ENCODE measurements at regions not wholly inside any gene's neighbourhood (a gene's known extent, or its start where the extent isn't known, plus 50 kb on each side); places are given as distances from the start of the nearest gene placed in this dataset.
"Not testable (repeated sequence)": the region's sequence is repeated elsewhere in the genome, so short reads cannot be mapped to it uniquely, and the experiment has no call there.

DNA sequence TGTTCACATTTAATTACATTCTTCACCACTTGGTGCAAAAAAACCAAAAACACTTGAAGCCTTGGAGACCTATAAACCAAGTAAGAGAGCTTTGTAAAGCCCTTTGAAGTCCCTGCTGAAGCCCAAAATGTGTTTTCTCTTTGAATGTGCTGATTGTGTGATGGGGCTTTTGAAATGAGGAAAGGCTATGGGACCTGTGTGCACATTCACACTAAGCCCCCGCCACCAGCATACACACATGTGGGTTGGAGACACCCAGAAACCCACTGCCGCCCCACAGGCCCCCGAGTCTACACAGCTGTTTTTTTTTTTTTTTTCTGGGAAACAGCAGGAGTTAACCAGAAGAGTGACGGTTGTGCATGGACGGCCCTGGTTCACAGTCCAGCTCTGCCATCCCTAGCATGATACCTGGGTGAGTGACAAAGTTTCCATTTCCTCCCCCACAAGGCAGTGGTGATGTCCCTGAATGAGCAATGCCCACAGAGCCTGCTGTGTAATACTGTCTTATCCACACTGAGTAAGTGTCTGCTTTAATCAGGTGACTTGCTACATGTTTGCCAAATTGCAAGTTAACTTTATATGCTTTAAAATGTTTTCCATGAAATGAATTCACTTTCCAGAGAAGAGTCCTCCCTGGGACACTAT is 154.6 kb upstream of the GDF10 start:
- DNase-seq: peak in 1 of 2 donors; percentile 21

DNA sequence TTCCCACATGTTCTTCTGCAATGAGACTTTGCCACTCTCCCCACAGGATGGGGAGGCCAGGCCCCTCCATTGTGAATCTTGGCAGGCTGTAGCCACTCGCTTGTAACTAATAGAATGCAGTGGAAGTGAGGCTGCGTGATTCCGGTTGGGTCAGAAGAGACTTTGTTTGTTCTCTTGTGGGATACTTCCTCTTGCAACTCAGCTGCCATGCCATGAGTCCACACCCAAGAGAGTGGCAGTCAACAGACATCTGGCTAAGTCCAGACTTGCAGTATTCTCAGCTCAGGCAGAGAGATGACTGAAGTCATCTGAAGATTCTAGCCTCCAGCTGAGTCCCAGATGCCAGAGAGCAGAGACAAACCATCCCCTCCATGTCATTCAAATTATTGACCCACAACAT is 153.4 kb upstream of the GDF10 start:
- DNase-seq: no peak

DNA sequence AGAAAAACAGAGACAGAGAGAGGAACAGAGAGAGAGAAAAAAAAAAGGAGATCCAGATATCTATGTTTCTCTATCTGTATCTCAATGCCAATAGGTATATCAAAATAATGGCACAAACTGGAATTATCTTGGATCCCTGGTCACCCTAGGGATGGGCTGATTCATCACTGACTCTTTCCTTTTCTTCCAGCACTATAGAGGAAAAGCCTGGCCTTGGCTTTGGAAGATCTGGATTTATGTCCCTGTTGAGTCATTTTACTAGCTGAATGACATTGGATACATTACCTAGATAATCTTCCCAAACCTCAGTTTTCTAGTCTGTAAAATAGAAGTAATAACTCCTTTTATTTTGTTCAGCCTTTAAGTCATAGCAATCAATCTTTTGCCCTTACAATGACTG is 152.8 kb upstream of the GDF10 start:
- no peak for DNase-seq

DNA sequence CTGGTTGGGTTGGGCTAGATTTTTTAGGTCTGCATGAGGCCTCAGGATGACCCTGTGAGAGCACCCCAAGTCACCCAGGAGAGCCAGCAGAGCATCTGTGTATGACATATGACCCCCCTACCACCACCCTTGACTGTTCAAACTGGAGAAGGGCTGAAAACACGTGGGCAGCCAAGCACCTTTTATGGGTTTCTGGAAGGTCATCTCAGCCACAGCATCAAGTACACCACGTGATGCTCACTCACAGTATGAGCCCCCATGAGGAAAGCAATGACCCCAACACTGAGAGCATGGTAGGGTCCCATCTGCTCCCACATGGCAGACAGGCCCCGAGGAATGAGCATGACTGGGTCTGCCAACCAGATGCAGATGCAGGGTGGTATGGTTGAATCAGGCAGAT is 149.4 kb upstream of the GDF10 start:
- DNase-seq: no peak

DNA sequence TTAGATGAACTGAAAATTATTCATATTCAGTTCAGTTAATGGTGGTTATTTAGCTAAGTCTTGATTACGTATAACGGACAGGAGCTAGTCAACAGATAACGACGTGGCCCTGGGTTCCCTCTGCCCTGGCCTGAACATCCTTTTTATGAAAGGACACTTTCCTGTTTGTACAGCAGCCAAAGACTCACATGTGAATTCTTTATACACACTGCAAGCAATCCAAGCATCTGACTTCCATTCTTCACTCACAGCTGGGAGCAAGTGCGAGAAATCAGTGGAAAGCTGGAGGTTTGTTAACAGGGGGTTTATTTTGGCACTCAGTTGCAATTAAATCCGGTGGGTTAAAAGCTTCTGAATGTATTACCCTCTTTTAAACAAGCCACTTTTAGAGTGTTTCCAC is 148.1 kb upstream of the GDF10 start:
- no peak for DNase-seq

DNA sequence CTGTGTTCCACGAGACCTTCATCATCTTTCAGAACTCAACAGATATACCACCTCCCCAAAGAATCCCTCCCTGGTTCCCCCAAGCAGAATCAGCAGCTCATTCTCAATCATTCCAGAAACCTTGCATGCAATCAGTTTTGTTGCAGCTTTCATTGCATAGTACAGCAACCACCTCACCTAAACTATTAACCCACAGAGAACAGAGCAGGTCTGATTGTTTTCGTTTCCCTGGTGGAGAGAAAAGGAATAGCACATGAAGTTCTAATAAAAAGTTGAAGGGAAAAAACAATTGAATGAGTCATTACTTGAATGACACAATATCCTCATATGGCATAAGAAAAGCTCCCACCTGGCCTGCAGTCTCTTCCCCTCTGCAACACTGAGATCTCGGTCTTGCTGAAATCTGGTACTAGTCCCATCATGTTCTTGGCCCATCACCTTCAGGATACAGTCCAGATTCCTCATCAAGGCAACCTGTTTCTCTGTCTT is 147.1 kb upstream of the GDF10 start:
- DNase-seq: no peak

DNA sequence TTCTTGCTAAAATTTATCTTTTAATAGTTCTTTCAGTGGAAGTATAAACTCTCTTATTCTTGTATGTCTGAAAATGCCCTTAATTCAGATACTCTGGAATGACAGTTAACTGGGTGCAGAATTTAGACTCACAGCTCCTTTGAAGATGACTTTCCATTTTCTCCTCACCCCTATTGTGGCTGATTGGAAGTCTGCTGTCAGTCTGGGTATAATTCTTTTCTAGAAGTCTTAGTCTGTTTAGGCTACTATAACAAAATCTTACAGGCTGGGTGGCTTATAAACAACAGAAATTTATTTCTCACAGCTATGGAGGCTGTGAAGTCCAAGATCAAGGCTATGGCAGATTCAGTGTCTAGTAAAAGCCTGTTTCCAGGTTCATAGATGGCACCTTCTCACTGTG is 145.2 kb upstream of the GDF10 start:
- DNase-seq: no peak

DNA sequence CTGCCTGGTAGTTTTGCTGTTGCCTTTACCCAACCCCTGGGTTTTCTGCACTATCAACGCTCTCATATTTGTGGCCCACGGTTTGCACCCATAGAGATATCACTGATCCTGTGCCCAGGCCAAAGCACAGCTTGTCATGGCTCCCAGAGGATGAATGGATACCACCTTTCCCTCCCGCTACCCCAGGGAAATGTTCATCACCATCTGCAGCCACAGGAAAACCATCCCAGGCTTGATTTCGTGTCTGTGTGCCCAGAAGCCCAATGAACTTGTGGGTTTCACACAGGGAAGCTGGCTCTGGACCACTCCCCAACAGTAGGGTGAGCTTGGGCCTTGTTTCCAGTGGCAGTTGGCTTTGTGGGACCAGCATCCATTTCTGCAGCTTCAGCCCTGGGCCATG is 143.1 kb upstream of the GDF10 start:
- DNase-seq: no peak

DNA sequence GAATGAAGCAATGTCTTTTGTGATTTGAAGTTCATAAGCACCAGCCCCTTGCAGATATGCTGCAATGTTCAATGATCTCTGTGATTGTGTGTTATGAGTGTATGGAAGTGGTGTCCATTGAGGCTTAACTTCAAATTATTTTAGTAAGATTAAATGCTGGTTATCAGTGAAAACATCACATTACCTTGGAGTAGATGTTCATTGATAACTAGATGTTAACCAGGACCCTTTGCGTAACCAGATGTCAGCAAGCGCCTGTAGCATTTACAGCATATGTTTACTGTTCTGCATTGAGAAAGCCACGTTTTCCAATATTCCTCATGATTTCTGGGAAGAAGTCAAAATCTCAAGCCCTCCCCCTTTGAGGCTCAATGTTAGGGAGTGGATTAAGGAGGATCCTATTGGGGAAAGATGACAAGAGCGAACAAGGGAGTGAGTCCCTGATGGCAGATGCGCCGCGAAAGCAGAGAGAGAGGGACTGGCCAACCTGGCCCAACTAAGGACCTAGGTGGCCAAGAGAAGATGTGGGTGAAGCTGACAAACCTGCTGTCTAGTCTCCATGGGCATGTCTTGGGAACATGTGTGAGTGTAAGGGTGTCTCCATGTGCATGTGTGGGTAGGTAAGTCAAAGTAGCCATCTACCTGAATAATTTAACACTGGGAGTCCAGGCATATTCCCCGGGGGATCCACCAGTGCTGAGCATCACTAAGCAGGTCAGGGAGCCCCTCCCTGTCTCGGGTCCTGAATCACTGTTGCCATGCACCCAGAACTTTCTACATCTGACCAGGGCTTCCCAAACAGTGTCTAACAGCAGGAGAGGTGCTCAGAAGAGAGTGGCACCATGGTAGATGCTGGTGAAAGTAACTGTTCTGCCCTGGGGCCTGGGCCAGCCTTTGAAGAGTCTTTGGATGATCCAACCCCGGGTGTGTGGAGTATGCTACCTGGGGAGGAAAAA is 141.6 kb upstream of the GDF10 start:
- no peak for DNase-seq

DNA sequence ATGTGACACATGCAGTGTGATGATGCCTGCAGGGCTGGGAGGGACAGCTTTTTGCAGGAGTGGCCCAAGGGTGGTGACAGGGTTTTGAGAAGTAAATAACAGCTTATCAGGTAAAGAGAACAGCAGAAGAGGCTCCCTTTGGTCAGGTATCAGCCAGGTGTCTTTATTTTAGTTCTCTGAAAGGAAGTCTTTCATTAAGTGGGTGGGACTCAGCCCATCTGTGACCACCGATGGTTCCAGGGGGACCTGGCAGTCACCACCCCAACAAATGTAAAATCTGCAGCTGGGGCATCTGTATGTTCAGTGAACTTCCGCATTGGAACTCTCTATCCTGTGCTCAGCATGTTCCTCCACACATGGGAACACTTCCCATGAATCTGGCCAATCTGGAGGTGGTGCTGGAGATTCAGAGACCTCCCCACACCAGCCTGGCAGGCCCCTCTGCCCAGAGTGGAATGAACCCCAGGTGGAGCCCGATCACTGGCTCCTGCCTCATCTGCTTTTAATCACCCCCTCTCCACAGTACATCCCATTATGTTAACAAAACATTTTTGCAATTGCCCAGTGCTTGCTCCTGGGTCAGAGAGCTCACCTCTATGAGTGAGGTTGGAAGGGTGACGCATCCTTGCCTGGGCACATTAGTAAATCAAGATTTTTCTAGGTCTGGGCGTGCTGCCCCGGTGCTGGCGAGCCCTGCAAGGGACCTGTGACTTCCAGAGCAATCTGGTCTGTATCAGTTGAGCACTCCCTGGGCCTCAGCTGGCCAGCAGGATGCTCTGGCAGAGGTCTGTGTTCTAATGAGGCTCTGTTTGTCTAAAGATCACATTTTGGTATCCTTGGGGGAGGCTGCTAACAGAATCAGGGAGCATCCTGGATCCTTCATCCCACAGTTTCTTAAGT is 140.4 kb upstream of the GDF10 start:
- DNase-seq: no peak

DNA sequence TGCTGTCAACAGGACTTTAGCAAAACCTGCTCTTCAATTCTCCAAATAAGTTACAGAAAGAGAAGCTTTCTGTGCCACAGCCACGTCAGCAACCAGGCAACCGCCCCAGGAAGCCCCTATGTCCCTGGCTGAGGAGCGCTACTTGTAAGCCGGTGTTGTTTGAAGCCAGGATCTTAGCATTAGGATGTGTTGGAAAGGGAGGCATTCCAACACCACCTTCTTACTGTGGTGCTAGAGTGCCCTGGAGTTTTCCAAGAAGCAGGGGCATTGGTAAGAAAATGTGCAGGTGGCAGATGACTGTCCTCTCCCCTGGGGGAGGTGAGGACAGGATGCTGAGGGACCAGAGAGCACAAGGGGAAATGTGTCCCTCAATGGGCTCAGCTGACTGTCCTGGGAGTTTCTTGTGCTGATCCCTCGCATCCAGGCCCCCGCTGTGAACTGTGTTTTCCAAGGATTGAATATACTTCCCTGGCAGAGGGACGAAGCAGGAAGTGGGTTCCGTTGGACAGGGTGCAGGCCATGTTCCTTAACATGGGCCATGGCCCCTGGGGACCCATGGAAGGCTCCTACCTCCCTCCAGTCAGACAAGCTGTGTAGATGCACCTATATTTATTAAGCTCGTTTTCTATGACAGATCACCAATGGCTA is 139.6 kb upstream of the GDF10 start:
- DNase-seq: no peak

DNA sequence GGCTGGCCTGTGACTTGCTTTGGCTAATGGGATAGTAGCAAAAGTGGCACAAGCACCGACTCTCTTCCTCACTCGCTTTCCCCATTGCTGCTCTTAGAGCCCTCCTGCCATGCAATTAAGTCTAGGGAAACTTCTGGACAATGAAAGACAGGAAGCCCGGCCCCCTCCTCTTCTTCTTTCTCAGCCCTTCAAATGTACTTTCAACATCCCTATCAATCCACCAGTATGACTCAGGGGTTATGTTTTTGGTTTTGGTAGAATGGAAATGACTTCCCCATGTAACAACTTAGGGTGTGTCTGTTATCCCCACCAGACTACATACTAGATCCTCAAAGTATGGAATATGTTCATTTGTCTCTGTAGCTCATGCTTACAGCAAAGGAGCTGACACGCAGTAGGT is 139.0 kb upstream of the GDF10 start:
- DNase-seq: no peak

DNA sequence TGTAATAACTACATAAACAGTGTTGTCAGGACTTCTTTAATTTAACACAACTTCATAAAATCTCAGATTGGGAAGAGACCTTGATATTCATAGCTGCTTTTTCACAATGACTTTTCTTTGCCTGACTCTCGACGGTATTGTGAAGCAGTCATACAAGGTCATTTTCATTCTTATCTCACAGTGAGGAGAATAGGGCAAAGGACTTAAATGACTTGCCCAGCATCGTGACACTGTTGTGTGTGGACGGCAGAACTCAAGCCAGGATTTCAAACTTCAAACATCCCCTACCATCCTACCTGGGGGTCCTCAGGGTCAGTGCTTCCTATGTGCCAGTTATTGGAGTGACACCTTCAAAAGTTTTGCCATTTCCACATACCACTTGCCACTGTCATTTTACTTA is 138.5 kb upstream of the GDF10 start:
- DNase-seq: no peak

DNA sequence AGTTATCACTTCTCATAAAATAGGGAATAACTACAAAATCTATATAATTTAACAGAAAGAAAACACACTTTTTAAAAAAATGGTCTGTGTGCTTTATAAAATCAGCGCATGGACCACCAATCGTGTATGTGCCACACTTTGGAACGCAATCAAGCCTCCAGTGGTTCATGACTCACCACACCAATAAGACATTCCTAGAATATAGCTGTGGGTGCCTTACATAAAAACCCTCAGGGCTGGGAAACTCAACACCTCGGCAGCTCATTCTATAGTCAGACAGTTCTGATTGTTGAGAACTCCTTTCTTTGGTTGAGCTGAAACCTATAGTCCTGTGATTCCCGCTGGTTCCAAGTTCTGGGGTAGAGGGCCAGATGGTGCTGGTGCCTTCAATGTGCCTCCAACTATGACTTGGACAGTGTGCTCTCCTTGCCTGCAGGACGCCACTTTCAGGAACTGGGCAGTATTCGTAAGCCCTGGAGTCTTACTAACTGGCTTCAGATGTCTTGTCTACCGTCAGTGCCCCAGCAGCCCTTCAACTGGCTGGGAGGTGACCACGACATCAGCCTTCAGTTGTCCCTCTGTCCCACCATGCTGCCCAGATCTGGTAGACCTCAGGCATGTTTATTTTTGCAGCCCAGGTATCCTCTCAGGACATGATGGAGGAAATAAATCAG is 135.7 kb upstream of the GDF10 start:
- no peak for DNase-seq

DNA sequence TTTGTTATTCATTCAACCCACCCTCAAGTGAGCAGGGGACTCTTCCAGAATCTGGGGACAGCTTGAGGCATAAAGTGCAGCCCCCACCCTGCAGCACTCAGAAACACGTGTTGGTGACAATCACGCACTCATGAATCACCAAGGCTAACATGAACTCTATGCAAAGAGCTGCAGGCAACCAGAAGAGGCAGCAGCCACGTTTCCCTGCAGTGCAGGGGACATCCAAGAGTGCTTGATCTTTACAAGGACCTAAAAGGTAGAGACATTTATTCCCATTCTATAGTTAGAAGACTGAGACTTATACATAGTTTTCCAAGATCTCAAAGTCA is 135.2 kb upstream of the GDF10 start:
- no peak for DNase-seq

DNA sequence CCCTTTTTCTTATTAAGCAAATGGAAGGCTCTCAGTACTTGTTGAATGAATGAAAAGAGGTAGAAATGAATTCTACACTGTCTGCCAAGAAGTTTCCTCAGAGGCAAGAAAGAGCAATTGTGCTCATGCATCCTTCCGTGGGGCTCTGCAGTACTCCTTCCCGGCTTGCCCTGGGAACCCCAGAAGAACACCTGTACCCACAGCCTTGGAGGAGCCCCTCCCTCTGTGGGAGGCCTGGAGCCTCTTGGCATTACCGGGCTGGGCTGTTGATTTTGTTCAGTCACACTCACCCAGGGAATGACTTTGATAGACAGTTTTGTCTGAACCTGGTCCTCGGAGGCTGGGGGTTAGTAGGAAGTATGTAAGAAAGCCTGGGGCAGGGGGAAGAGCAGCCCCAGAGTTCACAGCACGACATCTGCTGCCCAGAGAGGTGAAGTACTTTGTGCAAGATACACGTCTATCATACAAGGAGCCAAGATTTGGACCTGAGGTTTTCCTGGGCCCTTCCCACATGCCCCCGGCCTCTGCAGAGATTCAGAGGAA is 134.8 kb upstream of the GDF10 start:
- peak in 1 of 2 donors; percentile 12 for DNase-seq

DNA sequence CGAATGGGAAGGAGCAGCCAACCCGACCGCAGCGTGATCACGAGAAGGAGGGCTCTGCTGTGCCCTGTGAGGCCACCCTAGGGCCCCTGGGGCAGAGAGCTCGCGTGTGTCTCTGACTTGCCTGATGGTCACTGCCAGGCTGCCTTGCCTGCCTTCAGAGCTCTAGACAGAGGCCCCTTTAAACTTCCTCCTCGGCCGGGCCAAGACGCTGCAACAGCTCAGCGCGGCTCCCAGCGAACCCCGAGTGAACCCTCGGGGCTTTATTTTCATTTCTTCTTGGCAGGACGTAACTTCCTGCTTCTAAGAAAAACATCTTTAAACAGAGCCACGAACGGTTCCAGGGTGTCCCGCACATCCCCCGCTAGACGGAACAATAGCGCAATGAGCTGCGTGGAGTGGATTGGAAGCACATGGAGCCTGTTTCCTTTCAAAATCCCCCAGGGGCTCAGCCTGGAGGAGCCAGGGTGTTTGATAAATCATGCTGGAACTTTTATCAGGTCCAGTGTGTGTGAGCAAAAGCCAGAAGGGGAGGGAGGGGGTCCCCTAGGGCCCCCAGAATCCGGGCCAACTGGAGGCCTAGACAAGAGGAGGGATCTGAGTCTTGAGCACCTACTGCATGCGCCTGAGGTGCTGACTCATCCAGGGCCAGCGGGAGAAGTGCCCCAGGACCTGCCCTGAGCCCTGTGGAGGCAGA is 134.1 kb upstream of the GDF10 start:
- DNase-seq: peak in 1 of 2 donors; percentile 26

DNA sequence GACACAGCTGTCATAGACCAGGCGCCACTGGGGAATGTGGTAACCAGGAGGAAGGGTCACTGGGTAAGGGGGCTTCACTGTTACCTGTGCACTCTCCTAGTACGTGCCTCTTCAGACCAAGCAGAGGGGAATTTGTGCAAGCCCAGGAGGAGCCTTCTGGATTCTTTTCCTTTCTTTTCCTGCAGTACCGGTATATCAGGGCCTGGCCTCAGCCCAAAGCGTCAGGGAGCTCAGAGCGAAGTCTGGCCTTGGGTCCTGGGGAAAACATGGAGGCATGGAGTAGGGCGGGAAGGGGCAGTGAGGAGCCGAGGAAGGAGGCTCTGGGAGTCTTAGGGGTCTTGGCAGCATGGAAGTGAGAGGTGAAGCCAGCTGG is 133.6 kb upstream of the GDF10 start:
- no peak for DNase-seq

DNA sequence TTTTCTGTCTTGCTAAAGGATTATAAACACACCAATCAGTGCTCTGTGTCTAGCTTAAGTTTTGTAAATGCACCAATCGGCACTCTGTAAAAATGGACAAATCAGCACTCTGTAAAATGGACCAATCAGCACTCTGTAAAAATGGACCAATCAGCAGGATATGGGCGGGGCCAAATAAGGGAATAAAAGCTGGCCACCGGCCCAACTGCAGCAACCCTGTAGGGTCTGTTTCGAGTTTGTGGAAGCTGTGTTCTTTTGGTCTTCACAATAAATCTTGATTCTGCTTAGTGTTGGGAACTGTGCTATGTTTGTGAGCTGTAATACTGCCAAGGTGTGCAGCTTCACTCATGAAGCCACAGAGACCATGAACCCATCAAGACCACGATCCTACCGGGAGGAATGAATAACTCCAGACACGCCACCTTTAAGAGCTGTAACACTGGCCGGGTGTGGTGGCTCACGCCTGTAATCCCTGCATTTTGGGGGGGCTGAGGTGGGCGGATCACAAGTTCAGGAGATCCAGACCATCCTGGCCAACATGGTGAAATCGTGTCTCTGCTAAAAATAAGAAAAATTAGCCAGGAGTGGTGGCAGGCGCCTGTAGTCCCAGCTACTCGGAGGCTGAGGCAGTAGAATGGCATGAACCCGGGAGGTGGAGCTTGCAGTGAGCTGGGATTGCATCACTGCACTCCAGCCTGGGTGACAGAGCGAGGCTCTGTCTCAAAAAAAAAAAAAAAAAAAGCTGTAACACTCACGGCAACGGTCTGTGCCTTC is 133.0 kb upstream of the GDF10 start:
- not testable (repeated sequence) for DNase-seq

DNA sequence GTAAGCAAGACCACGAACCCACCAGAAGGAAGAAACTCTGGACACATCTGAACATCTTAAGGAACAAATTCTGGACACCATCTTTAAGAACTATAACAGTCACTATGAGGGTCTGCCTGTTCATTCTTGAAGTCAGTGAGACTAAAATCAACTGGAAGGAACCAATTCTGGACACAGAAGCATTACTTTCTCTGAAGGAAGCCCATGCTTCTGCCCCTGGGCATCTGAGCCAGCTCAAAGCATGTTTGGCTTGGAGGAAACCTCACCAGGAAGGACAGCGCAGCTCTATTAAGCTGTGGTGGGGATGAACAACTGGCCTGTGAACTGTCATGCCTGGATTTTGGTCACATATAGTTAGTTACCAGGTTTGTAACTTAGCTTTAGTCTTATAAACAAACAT is 132.4 kb upstream of the GDF10 start:
- DNase-seq: no peak

DNA sequence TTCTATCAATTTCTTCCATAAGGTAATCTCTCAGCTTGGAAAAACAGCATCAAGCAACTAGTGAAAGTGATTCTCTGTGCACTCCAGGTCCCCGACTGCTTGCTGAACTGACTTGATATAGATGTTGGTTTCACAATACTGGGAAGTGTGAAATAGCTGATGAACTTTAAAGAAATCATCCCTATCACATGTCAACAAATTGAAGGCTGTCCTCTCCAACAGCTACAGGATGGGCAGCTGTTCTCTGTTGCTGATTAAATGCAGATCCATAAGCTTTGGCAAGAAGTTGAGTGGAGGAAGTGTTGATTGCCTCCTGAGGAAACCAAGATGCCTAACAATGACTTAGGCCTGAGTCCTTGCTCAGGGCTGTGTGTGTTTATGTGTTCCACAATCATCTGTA is 130.4 kb upstream of the GDF10 start:
- no peak for DNase-seq
